ENCODE measurements at regions not wholly inside any gene's neighbourhood (a gene's known extent, or its start where the extent isn't known, plus 50 kb on each side); places are given as distances from the start of the nearest gene placed in this dataset.

DNA sequence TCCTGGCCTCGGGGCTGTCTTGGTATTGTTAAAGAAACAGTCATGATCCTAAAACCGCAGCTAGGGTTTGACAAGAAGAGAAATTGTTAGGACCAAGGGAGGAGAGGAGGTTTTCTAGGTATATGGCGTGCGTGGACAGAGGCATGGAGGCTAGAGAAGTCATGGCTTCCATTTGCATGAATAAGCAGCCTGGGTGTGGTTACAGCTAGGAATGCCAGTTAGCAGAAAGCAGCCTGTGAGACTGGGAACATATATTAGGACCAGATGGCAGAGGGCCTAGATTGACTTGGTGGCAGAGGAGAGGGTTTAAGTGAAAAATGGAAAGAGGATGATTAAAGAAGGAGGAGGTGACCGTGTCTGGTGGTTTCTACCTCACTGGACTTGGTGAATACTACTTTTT is 573.6 kb upstream of the ARRDC4 start:
- TF ChIP-seq, protein P1, sequence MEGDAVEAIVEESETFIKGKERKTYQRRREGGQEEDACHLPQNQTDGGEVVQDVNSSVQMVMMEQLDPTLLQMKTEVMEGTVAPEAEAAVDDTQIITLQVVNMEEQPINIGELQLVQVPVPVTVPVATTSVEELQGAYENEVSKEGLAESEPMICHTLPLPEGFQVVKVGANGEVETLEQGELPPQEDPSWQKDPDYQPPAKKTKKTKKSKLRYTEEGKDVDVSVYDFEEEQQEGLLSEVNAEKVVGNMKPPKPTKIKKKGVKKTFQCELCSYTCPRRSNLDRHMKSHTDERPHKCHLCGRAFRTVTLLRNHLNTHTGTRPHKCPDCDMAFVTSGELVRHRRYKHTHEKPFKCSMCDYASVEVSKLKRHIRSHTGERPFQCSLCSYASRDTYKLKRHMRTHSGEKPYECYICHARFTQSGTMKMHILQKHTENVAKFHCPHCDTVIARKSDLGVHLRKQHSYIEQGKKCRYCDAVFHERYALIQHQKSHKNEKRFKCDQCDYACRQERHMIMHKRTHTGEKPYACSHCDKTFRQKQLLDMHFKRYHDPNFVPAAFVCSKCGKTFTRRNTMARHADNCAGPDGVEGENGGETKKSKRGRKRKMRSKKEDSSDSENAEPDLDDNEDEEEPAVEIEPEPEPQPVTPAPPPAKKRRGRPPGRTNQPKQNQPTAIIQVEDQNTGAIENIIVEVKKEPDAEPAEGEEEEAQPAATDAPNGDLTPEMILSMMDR (IDR thresholded peaks at IDR 0.05; ENCODE audit: extremely low read depth in 1 of 2, insufficient read depth in 1 of 2, low read depth in 1 of 2, low read length in 2 of 2): no peak
- TF ChIP-seq JUN (IDR thresholded peaks at IDR 0.05; ENCODE audit: borderline replicate concordance, insufficient read depth, insufficient read length, low read depth) (no peak), POLR2A (IDR thresholded peaks at IDR 0.05; ENCODE audit: low read depth, low read length) (no peak), EZH2 (IDR thresholded peaks at IDR 0.05; ENCODE audit: borderline replicate concordance, low read depth, low read length, severe bottlenecking) (no peak)
- TF ChIP-seq, protein P2, sequence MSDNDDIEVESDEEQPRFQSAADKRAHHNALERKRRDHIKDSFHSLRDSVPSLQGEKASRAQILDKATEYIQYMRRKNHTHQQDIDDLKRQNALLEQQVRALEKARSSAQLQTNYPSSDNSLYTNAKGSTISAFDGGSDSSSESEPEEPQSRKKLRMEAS (IDR thresholded peaks at IDR 0.05; ENCODE audit: insufficient read depth, insufficient read length): no peak

Measured in endothelial cell of umbilical vein (primary cell).